ENCODE measurements at regions not wholly inside any gene's neighbourhood (a gene's known extent, or its start where the extent isn't known, plus 50 kb on each side); places are given as distances from the start of the nearest gene placed in this dataset.

DNA sequence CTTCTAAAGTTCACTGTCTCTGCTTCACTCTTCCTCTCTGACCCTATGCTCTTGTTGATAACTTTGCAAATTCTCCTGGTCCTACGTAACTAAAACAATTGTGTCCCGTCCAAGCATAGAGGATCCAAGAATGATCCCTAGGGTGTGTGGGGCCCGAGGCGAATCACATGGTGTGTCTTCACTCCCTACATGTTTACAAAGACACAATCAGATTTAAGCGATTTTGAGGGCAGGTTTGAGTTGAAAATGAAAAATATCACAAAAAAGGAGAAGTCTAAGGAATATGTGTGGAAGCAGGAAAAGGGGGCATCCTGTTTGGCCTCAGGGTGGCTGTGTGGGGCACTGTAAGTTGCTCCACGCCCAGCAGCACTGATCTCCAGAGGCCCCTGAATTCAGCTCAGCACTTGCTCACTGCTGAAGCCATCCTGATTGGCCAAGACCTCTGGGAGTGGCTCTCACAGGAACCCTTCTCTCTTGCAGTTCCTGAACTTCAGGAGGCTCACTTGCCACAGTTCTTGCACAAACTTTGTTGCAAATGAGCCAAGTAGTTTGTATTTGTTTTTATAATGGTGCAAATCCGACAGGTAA lies 363.6 kb downstream of the ZNF521 start:
- TF ChIP-seq, protein P1, sequence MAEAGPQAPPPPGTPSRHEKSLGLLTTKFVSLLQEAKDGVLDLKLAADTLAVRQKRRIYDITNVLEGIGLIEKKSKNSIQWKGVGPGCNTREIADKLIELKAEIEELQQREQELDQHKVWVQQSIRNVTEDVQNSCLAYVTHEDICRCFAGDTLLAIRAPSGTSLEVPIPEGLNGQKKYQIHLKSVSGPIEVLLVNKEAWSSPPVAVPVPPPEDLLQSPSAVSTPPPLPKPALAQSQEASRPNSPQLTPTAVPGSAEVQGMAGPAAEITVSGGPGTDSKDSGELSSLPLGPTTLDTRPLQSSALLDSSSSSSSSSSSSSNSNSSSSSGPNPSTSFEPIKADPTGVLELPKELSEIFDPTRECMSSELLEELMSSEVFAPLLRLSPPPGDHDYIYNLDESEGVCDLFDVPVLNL (CRISPR knock-in tag; IDR thresholded peaks at IDR 0.05; ENCODE audit: borderline replicate concordance, low read depth): no peak
- TF ChIP-seq PRRX2 (CRISPR knock-in tag; IDR thresholded peaks at IDR 0.05) (no peak), GTF2I (CRISPR knock-in tag; conservative IDR thresholded peaks at IDR 0.05) (no peak)
- TF ChIP-seq, protein P2, sequence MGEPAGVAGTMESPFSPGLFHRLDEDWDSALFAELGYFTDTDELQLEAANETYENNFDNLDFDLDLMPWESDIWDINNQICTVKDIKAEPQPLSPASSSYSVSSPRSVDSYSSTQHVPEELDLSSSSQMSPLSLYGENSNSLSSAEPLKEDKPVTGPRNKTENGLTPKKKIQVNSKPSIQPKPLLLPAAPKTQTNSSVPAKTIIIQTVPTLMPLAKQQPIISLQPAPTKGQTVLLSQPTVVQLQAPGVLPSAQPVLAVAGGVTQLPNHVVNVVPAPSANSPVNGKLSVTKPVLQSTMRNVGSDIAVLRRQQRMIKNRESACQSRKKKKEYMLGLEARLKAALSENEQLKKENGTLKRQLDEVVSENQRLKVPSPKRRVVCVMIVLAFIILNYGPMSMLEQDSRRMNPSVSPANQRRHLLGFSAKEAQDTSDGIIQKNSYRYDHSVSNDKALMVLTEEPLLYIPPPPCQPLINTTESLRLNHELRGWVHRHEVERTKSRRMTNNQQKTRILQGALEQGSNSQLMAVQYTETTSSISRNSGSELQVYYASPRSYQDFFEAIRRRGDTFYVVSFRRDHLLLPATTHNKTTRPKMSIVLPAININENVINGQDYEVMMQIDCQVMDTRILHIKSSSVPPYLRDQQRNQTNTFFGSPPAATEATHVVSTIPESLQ (CRISPR knock-in tag; IDR thresholded peaks at IDR 0.05): no peak
- TF ChIP-seq, protein P3, sequence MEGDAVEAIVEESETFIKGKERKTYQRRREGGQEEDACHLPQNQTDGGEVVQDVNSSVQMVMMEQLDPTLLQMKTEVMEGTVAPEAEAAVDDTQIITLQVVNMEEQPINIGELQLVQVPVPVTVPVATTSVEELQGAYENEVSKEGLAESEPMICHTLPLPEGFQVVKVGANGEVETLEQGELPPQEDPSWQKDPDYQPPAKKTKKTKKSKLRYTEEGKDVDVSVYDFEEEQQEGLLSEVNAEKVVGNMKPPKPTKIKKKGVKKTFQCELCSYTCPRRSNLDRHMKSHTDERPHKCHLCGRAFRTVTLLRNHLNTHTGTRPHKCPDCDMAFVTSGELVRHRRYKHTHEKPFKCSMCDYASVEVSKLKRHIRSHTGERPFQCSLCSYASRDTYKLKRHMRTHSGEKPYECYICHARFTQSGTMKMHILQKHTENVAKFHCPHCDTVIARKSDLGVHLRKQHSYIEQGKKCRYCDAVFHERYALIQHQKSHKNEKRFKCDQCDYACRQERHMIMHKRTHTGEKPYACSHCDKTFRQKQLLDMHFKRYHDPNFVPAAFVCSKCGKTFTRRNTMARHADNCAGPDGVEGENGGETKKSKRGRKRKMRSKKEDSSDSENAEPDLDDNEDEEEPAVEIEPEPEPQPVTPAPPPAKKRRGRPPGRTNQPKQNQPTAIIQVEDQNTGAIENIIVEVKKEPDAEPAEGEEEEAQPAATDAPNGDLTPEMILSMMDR (IDR thresholded peaks at IDR 0.05): no peak
- TF ChIP-seq, protein P4, sequence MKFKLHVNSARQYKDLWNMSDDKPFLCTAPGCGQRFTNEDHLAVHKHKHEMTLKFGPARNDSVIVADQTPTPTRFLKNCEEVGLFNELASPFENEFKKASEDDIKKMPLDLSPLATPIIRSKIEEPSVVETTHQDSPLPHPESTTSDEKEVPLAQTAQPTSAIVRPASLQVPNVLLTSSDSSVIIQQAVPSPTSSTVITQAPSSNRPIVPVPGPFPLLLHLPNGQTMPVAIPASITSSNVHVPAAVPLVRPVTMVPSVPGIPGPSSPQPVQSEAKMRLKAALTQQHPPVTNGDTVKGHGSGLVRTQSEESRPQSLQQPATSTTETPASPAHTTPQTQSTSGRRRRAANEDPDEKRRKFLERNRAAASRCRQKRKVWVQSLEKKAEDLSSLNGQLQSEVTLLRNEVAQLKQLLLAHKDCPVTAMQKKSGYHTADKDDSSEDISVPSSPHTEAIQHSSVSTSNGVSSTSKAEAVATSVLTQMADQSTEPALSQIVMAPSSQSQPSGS (CRISPR knock-in tag; IDR thresholded peaks at IDR 0.05; ENCODE audit: borderline replicate concordance, low read depth): no peak
- TF ChIP-seq, protein P5, sequence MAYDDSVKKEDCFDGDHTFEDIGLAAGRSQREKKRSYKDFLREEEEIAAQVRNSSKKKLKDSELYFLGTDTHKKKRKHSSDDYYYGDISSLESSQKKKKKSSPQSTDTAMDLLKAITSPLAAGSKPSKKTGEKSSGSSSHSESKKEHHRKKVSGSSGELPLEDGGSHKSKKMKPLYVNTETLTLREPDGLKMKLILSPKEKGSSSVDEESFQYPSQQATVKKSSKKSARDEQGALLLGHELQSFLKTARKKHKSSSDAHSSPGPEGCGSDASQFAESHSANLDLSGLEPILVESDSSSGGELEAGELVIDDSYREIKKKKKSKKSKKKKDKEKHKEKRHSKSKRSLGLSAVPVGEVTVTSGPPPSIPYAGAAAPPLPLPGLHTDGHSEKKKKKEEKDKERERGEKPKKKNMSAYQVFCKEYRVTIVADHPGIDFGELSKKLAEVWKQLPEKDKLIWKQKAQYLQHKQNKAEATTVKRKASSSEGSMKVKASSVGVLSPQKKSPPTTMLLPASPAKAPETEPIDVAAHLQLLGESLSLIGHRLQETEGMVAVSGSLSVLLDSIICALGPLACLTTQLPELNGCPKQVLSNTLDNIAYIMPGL (CRISPR knock-in tag; IDR thresholded peaks at IDR 0.05): no peak
- TF ChIP-seq, protein P6, sequence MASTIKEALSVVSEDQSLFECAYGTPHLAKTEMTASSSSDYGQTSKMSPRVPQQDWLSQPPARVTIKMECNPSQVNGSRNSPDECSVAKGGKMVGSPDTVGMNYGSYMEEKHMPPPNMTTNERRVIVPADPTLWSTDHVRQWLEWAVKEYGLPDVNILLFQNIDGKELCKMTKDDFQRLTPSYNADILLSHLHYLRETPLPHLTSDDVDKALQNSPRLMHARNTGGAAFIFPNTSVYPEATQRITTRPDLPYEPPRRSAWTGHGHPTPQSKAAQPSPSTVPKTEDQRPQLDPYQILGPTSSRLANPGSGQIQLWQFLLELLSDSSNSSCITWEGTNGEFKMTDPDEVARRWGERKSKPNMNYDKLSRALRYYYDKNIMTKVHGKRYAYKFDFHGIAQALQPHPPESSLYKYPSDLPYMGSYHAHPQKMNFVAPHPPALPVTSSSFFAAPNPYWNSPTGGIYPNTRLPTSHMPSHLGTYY (CRISPR knock-in tag; IDR thresholded peaks at IDR 0.05): no peak

All from WTC11 (cell line).